ENCODE measurements at regions not wholly inside any gene's neighbourhood (a gene's known extent, or its start where the extent isn't known, plus 50 kb on each side); places are given as distances from the start of the nearest gene placed in this dataset.
"Not testable (repeated sequence)": the region's sequence is repeated elsewhere in the genome, so short reads cannot be mapped to it uniquely, and the experiment has no call there.

DNA sequence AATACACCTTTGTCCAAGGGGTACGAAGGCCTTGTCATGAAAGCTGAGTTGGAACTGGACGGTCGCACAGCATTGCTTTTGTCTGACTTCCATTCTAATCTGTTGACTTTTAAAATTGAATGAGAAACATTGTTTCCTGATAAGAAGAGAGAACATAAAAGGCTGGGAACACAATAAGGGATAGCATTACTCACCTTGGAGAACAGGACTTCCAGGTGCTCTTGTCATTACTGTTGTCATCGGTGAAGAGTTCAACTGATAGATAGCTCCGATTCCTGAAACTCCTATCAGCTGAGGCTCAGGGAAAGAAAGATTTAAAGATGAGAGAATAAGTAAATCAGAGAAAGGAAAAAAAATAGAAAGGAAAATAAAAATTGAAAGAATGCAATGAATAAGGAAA lies 351.1 kb downstream of the KCNJ2 start:
- no peaks in the 10 kb centered on the region for H3K9me3 ChIP-seq
- DNase-seq (no peak), ATAC-seq (no peak)
- no peaks in the 10 kb centered on the region for H3K36me3 ChIP-seq
- peaks cover 12% of the 10 kb centered on the region for H3K4me1 ChIP-seq
- no peak overlapping the region for H3K4me3 ChIP-seq
- TF ChIP-seq, protein P1, sequence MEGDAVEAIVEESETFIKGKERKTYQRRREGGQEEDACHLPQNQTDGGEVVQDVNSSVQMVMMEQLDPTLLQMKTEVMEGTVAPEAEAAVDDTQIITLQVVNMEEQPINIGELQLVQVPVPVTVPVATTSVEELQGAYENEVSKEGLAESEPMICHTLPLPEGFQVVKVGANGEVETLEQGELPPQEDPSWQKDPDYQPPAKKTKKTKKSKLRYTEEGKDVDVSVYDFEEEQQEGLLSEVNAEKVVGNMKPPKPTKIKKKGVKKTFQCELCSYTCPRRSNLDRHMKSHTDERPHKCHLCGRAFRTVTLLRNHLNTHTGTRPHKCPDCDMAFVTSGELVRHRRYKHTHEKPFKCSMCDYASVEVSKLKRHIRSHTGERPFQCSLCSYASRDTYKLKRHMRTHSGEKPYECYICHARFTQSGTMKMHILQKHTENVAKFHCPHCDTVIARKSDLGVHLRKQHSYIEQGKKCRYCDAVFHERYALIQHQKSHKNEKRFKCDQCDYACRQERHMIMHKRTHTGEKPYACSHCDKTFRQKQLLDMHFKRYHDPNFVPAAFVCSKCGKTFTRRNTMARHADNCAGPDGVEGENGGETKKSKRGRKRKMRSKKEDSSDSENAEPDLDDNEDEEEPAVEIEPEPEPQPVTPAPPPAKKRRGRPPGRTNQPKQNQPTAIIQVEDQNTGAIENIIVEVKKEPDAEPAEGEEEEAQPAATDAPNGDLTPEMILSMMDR (IDR thresholded peaks at IDR 0.05): no peak
- intact Hi-C loops (cut with DNase I): no loop called here
- no peak overlapping the region for H3K27ac ChIP-seq
- H3K27me3 ChIP-seq (ENCODE audit: low read depth): no peaks in the 10 kb centered on the region

DNA sequence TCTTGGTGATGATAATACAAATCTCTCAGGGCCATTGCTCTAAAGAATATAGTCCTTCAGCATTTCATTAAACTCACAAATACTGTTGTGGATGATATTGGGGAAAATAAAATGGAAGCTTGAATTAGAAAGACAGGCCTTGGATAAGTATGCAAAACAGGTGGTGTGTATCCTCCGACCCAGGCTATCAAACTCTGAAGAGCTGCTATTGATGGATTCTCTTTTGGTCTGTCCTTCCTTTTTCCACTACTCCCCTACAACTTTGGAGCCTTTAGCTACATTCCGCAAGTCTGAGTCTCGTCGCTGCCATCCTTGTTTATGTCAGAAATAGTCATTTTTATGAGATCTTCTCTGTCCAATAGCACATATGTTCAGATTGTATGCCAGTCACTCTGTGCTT lies 351.6 kb downstream of the KCNJ2 start:
- TF ChIP-seq, protein P1 (IDR thresholded peaks at IDR 0.05): no peak
- Histone ChIP-seq H3K9me3 (no peaks in the 10 kb centered on the region), H3K4me3 (no peak overlapping the region), H3K27ac (no peak overlapping the region), H3K4me1 (peaks cover 12% of the 10 kb centered on the region), H3K36me3 (no peaks in the 10 kb centered on the region), H3K27me3 (ENCODE audit: low read depth) (no peaks in the 10 kb centered on the region)
- intact Hi-C loops (cut with DNase I): no loop called here
- ATAC-seq (no peak), DNase-seq (no peak)

DNA sequence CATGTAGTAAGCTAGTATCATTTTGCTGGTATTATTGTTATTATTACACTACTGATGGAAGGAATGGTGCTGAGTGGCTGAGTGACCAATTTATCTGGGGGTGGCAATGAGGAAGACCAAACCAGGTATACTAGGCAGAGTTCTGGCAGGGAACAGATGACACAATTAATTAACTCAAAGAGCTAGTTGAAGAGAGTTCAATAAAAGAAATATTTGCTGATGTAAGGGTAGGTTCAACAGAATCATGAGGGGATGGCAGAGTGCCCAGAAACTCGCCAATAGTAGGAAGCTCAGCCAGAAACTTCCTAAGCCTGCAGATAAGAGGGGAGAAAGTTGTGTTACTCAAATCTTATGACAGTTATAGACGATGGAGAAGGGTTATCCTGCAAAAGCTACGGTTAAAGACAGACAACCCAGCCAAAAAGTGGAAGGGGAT lies 352.5 kb downstream of the KCNJ2 start:
- intact Hi-C loops (cut with DNase I): no loop called here

DNA sequence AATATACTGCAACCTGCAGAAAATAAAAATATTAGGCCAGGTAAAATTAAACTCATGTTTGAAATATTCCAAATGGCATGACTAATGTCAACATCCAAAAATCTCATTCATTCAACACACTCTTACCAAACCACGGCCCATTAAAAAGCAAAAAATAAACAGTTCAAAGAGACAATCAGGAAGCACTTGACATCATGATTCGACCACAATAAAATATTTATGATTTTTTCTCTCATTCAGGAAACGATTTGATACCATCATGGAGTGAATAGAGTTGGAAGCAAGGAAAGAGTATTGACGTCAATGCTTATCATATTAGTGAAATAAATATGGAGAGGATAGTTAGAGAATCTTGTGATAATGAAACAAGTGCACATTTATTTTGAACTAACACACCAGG lies 354.1 kb downstream of the KCNJ2 start:
- ATAC-seq: no peak
- intact Hi-C loops (cut with DNase I): no loop called here
- H3K36me3 ChIP-seq: no peaks in the 10 kb centered on the region
- H3K4me1 ChIP-seq: peaks cover 18% of the 10 kb centered on the region
- no peaks in the 10 kb centered on the region for H3K27me3 ChIP-seq (ENCODE audit: low read depth)
- H3K27ac ChIP-seq: no peak overlapping the region
- no peak overlapping the region for H3K4me3 ChIP-seq
- DNase-seq: no peak
- no peaks in the 10 kb centered on the region for H3K9me3 ChIP-seq
- TF ChIP-seq, protein P1 (IDR thresholded peaks at IDR 0.05): no peak

More for the DNA sequence above, 352.5 kb downstream of the KCNJ2 start:
- Histone ChIP-seq H3K4me1 (peaks cover 12% of the 10 kb centered on the region), H3K27me3 (ENCODE audit: low read depth) (no peaks in the 10 kb centered on the region), H3K9me3 (no peaks in the 10 kb centered on the region), H3K36me3 (no peaks in the 10 kb centered on the region), H3K27ac (no peak overlapping the region), H3K4me3 (no peak overlapping the region)
- TF ChIP-seq, protein P1 (IDR thresholded peaks at IDR 0.05): no peak
- ATAC-seq (peak in 1 of 2 donors; percentile 76), DNase-seq (no peak)

DNA sequence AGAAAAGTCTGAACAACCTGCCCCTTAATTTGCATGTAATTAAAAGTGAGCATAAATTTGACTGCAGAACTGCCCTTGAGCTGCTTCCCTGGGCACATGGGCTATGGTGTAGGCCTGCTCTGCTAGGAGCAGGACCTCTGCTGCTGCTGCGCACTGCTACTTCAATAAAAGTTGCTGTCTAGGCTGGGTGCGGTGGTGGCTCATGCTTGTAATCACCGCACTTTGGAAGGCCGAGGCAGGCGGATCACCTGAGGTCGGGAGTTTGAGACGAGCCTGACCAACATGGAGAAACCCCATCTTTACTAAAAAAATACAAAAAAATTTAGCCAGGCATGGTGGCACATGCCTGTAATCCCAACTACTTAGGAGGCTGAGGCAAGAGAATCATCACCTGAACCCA lies 355.7 kb downstream of the KCNJ2 start:
- peaks cover 18% of the 10 kb centered on the region for H3K4me1 ChIP-seq
- H3K36me3 ChIP-seq; intact Hi-C loops (cut with DNase I); DNase-seq; H3K27ac ChIP-seq; H3K9me3 ChIP-seq; H3K4me3 ChIP-seq; ATAC-seq; H3K27me3 ChIP-seq (ENCODE audit: low read depth): not testable (repeated sequence)

DNA sequence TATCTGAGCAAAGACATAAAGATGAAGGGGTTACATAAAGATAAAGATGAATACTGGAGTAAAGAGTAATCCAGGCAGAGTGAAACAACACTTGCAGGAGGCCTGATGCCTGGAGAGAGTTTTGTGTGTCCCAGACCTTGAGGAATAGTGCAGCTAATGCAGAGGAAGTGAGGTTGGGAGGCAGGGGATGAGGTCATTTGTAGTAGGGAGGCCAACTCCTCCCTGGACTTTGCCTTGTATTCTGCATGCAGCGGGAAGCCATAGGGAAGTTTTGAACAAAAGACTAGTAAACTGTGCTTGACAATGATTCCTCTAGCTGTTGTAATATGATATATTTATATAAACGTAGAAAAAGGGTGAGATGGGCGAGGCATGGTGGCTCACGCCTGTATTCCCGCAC lies 356.6 kb downstream of the KCNJ2 start:
- no peaks in the 10 kb centered on the region for H3K36me3 ChIP-seq
- TF ChIP-seq, protein P1 (IDR thresholded peaks at IDR 0.05): no peak
- intact Hi-C loops (cut with DNase I): no loop called here
- H3K4me1 ChIP-seq: peaks cover 18% of the 10 kb centered on the region
- no peak overlapping the region for H3K27ac ChIP-seq
- DNase-seq: no peak
- H3K4me3 ChIP-seq: no peak overlapping the region
- no peaks in the 10 kb centered on the region for H3K27me3 ChIP-seq (ENCODE audit: low read depth)
- H3K9me3 ChIP-seq: no peaks in the 10 kb centered on the region
- no peak for ATAC-seq

All from lower lobe of right lung (tissue), 2 donors.